Upper lobe of right lung (tissue), 1 donor: ENCODE measurements at regions not wholly inside any gene's neighbourhood (a gene's known extent, or its start where the extent isn't known, plus 50 kb on each side); places are given as distances from the start of the nearest gene placed in this dataset.

Source experiments
- ATAC-seq: fragments of 200-7000 bp; cut with Tn5 transposase; one replicate; pipeline ENCODE4 v1.9.1; 2020; ENCODE audit warnings: mild to moderate bottlenecking, moderate library complexity
- DNase-seq: peaks from one replicate; pipeline ENCODE4 v3.0.0-alpha.2; 2020
- H3K27ac ChIP-seq: fragments of 200-600 bp; one replicate; pipeline ENCODE4 v1.8.0; 2022
- H3K27me3 ChIP-seq: fragments of 200-600 bp; one replicate; pipeline ENCODE4 v1.8.0; 2022; ENCODE audit warnings: mild to moderate bottlenecking
- H3K36me3 ChIP-seq: fragments of 200-600 bp; one replicate; pipeline ENCODE4 v1.8.0; 2022
- H3K4me1 ChIP-seq: fragments of 200-600 bp; one replicate; pipeline ENCODE4 v1.8.0; 2022
- H3K4me3 ChIP-seq: fragments of 200-600 bp; one replicate; pipeline ENCODE4 v1.8.0; 2022; ENCODE audit warnings: mild to moderate bottlenecking
- H3K9me3 ChIP-seq: fragments of 200-600 bp; one replicate; pipeline ENCODE4 v1.8.0; 2022
- intact Hi-C: fragments of 100-400 bp; cut with DNase I; formaldehyde crosslinking; loops from one replicate; pipeline ENCODE4 v1.11.0; 2022
- TF ChIP-seq, protein P1 (sequence below): fragments of 200-600 bp; IDR thresholded peaks from one replicate; pipeline ENCODE4 v1.8.0; 2022; ENCODE audit warnings: antibody characterized with exemption
- donor health status: DM: no; HTN: yes; CAD: no; lungs with severe emphysema.

DNA sequence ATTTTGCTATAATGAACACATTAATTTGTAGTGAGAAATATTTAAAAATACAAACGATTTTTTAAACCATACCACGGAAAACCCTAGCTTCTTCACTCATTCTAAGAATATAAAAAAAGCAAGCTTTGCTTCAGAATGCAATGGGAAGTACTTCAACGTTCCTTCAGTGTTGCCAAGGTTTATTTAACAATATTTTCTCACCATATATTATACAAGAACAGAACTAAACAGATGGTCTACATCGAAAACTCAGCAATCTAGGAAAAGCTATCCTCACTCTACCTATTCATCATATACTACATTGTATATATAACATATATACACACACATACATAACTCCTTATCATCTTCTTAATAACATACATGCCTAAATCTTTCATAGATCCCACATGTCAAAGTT is 1047.4 kb downstream of the IGSF11 start:
- intact Hi-C loops, result no loop called here
- H3K4me1 ChIP-seq, result no peaks in the 10 kb centered on the region
- no peak overlapping the region for H3K27ac ChIP-seq
- no peaks in the 10 kb centered on the region for H3K9me3 ChIP-seq
- H3K36me3 ChIP-seq, result no peaks in the 10 kb centered on the region
- H3K4me3 ChIP-seq, result no peak overlapping the region
- TF ChIP-seq, protein P1, sequence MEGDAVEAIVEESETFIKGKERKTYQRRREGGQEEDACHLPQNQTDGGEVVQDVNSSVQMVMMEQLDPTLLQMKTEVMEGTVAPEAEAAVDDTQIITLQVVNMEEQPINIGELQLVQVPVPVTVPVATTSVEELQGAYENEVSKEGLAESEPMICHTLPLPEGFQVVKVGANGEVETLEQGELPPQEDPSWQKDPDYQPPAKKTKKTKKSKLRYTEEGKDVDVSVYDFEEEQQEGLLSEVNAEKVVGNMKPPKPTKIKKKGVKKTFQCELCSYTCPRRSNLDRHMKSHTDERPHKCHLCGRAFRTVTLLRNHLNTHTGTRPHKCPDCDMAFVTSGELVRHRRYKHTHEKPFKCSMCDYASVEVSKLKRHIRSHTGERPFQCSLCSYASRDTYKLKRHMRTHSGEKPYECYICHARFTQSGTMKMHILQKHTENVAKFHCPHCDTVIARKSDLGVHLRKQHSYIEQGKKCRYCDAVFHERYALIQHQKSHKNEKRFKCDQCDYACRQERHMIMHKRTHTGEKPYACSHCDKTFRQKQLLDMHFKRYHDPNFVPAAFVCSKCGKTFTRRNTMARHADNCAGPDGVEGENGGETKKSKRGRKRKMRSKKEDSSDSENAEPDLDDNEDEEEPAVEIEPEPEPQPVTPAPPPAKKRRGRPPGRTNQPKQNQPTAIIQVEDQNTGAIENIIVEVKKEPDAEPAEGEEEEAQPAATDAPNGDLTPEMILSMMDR, result no peak
- ATAC-seq (no peak), DNase-seq (no peak)
- H3K27me3 ChIP-seq, result no peaks in the 10 kb centered on the region

DNA sequence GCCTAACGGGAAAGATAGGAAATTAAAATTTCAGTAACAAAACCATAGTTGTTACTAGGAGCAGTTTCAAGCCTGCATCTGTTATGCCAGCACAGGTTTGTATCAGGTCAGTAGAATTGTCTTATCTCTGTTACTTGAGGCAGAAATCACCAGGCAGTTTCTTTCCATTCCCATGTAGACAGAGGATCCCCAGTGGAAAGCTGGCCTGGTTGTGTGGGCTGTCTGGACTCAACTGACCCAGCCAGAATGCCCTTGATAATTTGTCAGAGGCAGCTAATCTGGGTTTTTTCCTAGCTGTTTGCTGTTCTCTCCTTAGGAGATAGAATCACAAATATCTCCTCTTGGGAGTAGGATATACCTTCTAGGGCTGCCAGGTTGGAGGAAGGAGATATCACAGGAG is 1044.7 kb downstream of the IGSF11 start:
- ATAC-seq, result no peak
- H3K9me3 ChIP-seq, result no peaks in the 10 kb centered on the region
- no peak for DNase-seq
- H3K4me1 ChIP-seq, result no peaks in the 10 kb centered on the region
- TF ChIP-seq, protein P1, result no peak
- no peaks in the 10 kb centered on the region for H3K36me3 ChIP-seq
- no peak overlapping the region for H3K27ac ChIP-seq
- H3K27me3 ChIP-seq, result no peaks in the 10 kb centered on the region
- intact Hi-C loops, result no loop called here
- H3K4me3 ChIP-seq, result no peak overlapping the region

DNA sequence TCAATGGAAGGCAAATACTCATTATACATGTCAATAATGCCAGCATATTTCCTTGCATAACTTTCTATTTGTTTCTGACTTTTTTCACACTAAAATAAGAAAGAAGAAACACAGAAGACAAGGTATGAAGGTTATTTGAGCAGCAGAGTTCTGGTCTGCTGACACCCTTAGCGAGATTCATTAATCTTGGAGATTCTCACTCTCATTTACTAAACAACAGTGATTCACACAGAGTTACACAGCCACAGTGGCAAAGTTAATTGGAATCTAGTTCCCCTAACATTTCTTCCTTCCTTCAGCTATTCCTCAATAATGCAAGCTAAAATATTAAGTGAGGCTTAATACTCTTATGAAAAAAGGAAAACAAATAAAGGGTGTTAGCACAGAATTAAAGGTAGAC is 1044.0 kb downstream of the IGSF11 start:
- intact Hi-C loops, result no loop called here
- H3K27me3 ChIP-seq, result no peaks in the 10 kb centered on the region
- TF ChIP-seq, protein P1, result no peak

DNA sequence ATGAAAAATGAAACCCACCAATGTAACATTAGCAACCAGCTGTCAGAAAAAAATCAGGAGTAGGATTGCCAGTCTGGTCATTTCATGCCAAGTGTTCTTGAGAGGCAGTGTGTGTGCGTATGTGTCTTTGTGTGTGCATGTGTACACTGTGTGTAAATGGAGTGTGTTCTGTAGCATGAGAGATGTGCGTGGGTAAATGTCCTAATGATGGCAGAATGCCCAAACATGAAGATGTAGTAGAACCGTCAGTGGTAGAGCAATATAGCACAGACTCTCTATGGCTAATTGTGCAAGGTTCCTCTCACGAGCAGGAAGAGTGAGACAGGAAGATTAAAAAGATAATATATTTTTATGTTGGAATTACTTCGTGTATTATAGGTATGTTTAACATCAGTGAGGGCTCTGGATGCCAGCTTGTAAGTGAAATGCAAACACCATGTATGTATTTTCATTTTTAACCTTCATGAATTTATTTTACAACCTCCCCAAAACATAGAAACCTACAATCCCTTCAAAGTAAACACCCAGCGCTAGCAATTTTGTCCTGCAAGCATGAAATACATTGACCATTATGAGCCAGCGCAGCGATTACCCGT is 1038.7 kb downstream of the IGSF11 start:
- Histone ChIP-seq H3K9me3 (no peaks in the 10 kb centered on the region), H3K36me3 (no peaks in the 10 kb centered on the region), H3K27me3 (peaks cover 4% of the 10 kb centered on the region), H3K27ac (no peak overlapping the region), H3K4me1 (peaks cover 3% of the 10 kb centered on the region), H3K4me3 (peak overlapping the region; percentile 58)
- DNase-seq, result no peak
- intact Hi-C loops, result no loop called here
- TF ChIP-seq, protein P1, result no peak
- ATAC-seq, result no peak

More for the DNA sequence above, 1044.0 kb downstream of the IGSF11 start:
- DNase-seq (no peak), ATAC-seq (no peak)
- Histone ChIP-seq H3K4me3 (no peak overlapping the region), H3K9me3 (no peaks in the 10 kb centered on the region), H3K4me1 (no peaks in the 10 kb centered on the region), H3K27ac (no peak overlapping the region), H3K36me3 (no peaks in the 10 kb centered on the region)

DNA sequence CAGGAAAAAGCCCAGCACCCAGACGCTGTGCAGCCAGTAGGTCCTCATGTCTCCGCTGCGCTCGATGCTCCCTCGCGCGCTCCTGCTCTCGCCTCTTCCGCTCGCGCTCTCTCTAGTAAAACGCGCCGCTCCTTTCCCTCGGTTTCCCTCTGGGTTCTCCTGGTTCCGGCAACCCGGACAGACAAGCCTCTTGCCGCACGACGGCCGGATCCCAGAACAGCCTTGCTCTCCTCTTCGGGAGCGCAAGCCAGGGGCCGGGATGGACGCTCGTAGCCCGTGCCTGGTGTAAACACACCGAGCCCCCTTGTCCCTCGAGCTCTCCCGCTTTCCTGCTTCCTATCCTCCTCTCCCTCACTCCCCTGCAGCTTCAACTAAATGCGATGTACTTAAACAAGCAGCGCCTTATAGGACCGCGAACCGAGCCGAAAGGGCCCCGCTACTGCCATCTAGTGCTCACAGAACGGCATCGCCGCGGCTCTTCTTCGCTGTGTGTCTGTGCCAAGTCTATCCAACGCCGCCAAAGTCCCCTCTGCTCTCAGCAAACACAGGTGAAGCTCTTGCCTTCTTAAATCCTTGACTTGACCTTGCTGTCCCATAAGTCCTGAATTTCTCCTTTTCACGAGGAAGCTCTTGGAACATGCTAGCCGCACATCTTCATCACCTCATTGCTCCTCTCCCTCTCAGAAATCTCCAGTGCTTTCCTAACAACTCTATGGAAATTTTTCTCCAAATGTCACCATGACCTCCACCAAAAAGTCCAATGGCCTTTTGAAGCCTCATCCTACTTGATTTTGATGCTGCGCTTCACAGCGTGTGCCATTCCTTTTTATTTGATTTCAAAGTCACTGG is 1037.2 kb downstream of the IGSF11 start:
- TF ChIP-seq, protein P1, result peak; percentile 80
- peak; percentile 85 for DNase-seq
- peaks cover 3% of the 10 kb centered on the region for H3K4me1 ChIP-seq
- no peaks in the 10 kb centered on the region for H3K36me3 ChIP-seq
- peak; percentile 96 for ATAC-seq
- peaks cover 4% of the 10 kb centered on the region for H3K27me3 ChIP-seq
- intact Hi-C loops, result no loop called here
- no peaks in the 10 kb centered on the region for H3K9me3 ChIP-seq
- H3K4me3 ChIP-seq, result peak overlapping the region; percentile 58
- H3K27ac ChIP-seq, result no peak overlapping the region
